ENCODE measurements at regions not wholly inside any gene's neighbourhood (a gene's known extent, or its start where the extent isn't known, plus 50 kb on each side); places are given as distances from the start of the nearest gene placed in this dataset.

DNA sequence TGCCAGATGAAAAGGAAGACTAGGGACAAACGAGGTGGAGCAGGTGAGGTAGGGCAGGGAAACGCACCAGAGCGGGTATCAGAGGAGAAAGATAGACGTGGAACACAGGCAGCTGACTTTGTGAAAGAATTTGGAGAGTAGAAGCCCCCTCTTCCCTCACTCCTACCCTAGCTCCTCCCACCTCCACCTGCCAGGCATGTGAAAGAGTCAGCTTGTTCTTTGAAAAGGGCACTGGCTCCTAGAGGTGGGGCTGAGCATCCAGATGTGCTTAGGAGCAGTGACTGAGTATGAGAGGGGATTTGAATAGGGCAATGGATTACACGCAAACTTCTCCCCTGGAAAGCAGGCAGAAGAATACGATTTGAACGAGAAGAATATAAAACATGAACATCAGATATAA is 174.2 kb upstream of the INHBA start:
- DNase-seq: no peak

GRCh38 chr7:41875513-41875912 is 172.6 kb upstream of the INHBA start:
- no peak for DNase-seq

GRCh38 chr7:41874201-41874785 is 171.4 kb upstream of the INHBA start:
- no peak for DNase-seq

DNA sequence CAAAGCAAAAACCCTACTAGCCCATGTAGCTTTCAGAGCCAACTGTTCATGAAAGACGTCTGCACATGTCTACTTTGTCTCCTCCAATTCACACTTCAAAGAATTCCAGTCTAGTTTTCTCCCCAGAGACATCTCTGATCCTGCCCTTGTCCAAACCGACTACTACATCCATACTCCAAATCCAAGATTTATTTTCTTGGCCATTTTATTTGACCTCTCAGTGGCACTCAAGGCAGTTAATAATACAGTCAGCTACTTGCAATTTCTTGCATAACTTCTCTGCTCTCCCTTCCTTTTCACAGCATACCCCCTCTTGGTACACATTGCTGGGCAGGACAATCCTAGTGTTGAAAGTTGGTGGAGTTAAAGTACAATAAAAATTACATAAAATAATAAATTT is 170.9 kb upstream of the INHBA start:
- no peak for DNase-seq

DNA sequence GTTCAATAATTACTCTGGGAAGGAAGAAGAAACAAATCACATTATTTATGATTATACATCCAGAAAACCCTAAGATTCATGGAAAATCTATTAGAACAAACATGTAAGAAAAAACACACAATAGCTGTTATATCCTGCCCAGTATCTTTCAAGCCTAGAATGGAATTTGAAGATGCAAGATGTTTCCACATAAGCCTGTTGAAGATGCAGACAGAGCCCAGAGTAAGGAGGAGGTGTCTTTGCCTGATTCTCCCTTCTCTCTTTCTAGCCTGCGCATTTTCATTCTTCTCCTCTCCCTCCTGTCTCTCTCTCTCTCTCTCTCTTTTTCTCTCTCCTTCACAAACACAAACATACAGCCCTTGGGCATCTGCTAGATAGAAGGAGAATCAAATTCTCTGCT is 170.1 kb upstream of the INHBA start:
- DNase-seq: no peak

DNA sequence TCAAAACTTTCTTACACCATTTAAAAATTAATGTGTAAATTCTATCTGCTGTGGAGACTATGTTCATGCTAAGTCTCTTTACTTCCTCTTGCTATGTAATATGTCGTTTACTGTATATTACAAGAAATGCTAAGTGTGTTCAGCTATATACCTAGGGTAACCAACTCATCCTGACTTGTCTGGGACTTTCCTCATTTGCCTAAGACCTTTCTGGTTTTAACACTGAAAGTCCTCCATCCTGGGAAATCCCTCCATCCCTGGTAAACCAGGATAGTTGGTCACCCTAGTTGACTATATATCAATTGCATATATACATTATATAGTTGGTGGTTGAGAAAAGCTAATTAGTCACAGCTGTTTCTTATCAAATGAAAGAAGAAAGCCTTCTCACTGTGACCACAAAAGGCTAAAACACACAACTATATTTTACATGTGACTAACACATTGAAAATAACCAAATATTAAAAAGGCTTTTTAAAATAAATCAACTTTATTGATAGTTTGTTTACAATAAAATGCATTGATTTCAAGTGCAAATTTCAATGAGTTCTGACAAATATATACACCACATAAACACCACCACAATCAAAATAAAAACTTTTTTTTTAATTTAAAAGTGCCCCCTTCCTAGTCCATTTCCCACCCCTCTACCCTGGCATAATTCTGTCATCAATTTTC is 167.7 kb upstream of the INHBA start:
- DNase-seq: no peak

DNA sequence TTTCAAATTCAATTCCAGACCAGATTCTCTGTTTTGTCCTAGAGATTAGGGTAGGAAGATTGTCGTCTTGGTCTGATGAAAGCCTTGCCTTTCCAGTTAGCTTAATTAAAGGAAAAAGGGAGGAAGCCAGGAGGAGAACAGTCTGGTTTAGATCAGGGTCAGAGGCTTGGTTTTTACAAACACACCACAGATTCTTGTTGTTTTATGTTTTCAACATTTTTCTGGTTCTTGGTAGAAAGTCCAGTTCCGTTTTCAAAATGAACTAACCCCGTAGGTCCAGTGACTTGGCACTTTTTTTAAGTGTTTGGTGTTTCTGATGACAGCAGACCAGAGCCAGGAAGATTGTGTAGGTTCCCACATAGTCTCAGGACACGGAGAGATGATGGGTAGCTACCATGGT is 167.1 kb upstream of the INHBA start:
- no peak for DNase-seq

- DNase-seq: no peak
Observed at GRCh38 chr7:41869596-41869995, 166.7 kb upstream of the INHBA start.

DNA sequence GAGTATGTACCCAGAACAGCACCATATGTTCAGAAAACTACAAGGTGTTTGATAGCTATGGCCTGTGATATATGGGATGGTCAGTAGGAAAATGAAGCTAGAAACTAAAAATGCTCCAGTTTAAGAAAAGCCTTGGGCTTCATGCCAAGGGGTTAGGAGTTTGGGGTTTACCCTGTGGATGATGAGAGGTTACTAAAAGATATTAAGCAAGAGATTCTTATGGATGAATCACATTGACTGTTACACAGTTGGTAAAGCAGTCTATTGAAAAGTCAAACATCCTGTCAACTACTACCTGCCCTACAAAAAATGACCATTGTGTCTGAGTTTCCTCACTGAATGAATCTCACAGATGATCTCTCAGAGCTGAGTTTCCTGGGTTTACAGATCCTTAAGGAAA is 166.2 kb upstream of the INHBA start:
- no peak for DNase-seq

- no peak for DNase-seq
Observed at GRCh38 chr7:41867639-41868280, 164.9 kb upstream of the INHBA start.

DNA sequence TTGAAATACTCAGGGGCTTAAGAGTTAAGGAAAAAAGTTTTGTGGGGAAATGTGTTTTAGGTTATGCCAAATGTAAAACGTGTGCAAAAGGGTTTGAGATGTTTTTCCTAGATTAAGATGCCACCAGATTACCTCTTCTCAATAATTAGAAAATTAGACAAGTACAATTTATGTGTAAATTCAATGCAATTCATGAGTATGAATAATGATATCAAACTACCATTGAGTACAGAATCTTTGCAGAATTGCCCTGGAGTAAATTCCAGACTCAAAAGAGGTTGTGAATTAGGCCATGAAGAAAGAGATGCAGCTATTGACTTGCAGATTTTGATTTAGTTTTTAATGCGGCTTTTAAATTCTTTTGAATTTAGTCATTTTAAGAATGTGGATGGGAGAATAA is 159.4 kb upstream of the INHBA start:
- no peak for DNase-seq

DNA sequence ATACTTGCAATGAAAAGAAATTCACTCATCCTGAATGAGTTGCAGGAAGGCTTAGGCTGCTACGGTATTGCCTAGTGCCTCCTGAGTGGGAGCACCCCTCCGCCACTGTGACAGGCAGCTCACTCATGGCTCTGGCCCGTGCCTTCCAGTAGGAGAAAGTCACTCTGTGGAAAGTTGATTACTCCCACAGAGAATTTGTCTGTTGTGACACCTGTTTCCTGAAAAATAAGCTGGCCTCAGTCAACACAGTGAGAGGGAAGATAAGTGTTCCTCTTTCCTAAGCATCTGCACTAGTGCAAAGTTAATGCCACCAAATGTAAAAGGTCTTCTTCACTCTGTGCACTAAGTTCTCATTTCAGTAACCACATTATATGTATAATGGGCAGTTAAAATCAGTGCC is 158.8 kb upstream of the INHBA start:
- no peak for DNase-seq

- DNase-seq: no peak
Observed at GRCh38 chr7:41858201-41858600, 155.3 kb upstream of the INHBA start.

DNA sequence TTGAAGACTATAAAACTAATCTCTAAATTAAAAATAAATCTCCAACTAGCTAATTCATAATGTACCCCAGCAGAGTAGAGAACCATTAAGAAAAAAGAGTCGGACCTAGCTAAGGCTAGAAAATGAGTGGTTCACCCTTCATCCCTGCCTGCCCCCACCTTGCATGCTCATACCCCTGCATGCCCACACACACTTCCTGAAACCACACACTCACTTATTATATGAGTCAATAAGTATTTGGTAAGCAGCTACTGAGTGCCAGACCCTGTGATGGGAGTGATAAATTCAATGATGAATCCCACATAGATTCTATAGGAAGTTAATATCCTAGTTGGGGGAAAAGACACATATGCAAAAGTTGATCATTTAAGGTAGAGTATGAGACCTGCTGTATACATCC is 152.9 kb upstream of the INHBA start:
- DNase-seq: no peak

- DNase-seq: no peak
Observed at GRCh38 chr7:41847606-41848005, 144.7 kb upstream of the INHBA start.

GRCh38 chr7:41847151-41847550 is 144.3 kb upstream of the INHBA start:
- DNase-seq: no peak

GRCh38 chr7:41842956-41843355 is 140.1 kb upstream of the INHBA start:
- DNase-seq: no peak

- no peak for DNase-seq
Observed at GRCh38 chr7:41837916-41838315, 135.0 kb upstream of the INHBA start.

DNA sequence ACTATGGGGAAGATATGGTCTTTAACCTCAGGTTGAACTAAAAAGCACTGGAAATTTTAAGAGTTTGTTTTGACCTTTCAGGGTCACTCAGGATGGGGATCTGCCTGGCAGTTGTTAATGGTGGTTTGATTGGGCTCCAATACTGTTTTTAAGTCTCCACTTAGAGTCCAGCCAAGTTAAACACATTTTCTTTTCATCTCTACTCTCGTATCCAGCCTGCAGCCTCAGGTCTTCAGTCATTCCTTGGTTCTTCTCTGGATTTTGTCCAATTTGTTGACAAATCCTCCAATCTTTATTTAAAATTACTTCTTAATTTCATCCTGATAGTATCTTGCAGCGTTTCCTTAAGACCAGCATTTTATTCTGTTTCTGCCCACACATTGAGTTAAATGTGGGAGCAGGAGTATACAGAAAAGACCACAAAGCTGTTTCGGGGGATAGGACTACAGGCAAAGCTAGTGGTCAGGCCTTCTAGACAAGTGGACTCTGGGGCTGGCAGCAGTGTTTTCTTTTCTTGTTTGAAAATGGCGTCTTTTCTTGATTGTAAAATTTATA is 133.2 kb upstream of the INHBA start:
- DNase-seq: no peak

GRCh38 chr7:41834805-41835694 is 132.2 kb upstream of the INHBA start:
- no peak for DNase-seq

GRCh38 chr7:41832941-41833340 is 130.1 kb upstream of the INHBA start:
- DNase-seq: no peak

DNA sequence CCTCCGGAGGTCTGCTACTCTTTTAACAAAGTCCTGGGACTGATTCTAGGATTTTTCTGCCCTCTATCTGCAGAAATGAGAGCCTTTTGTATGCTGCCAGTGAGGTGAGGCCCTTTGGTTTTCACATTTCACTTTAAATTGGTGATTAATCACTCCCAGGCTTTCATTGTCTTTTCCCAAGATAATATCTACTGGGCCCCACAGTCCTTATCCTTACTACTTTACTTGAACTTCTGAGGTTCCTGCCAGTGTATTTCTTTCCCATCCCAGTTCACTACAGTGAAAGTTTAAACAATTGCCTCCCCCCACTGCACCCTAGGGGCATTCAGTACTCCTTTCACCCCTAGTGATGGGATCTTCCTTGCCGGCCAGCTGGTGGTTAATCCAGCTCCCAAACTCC is 127.4 kb upstream of the INHBA start:
- no peak for DNase-seq

DNA sequence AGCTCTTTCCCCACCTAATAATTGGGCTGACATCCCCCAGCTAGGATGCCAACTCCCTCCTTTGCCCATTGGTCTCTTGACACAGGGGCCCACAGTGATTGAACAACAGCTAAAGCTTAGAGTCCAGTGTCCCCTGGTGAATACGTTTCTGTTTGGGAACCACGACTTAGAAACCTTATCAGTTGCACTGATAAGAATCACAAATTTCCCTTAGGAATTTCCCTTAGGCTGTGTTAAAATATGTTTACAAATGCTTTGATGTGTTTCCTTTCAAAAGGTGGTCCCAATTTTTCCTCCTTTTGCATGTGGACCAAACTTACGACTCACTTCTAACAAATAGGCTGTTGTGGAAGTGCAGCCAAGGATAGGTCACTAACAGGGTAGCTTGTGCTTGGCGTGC is 126.0 kb upstream of the INHBA start:
- DNase-seq: no peak

Data from activated T-cell treated with anti-CD3 and anti-CD28 coated beads, Interleukin-2, amount 50 U/mL, for 1 hour (primary cell).